Lower lobe of right lung (tissue), 2 donors: ENCODE measurements at regions not wholly inside any gene's neighbourhood (a gene's known extent, or its start where the extent isn't known, plus 50 kb on each side); places are given as distances from the start of the nearest gene placed in this dataset.

Experiments
- ATAC-seq, 2 donors: fragments of 200-7000 bp; cut with Tn5 transposase; one replicate each; pipeline ENCODE4 v1.9.1; 2020 to 2022; ENCODE audit warnings: mild to moderate bottlenecking in 2 of 2, moderate library complexity in 2 of 2
- DNase-seq: peaks from one replicate; pipeline ENCODE4 v3.0.0-alpha.2; 2020
- H3K27ac ChIP-seq: fragments of 200-600 bp; one replicate; pipeline ENCODE4 v1.8.0; 2022
- H3K27me3 ChIP-seq: fragments of 200-600 bp; one replicate; pipeline ENCODE4 v1.8.0; 2022; ENCODE audit warnings: low read depth
- H3K36me3 ChIP-seq: fragments of 200-600 bp; one replicate; pipeline ENCODE4 v1.8.0; 2022; ENCODE audit warnings: mild to moderate bottlenecking
- H3K4me1 ChIP-seq: fragments of 200-600 bp; one replicate; pipeline ENCODE4 v1.8.0; 2022
- H3K4me3 ChIP-seq: fragments of 200-600 bp; one replicate; pipeline ENCODE4 v1.8.0; 2022; ENCODE audit warnings: mild to moderate bottlenecking
- H3K9me3 ChIP-seq: fragments of 200-600 bp; one replicate; pipeline ENCODE4 v1.8.0; 2022
- intact Hi-C: fragments of 100-400 bp; cut with DNase I; formaldehyde crosslinking; loops from one replicate; pipeline ENCODE4 v1.11.0; 2022
- TF ChIP-seq, protein P1 (sequence below): fragments of 200-600 bp; IDR thresholded peaks from one replicate; pipeline ENCODE4 v1.8.0; 2022; ENCODE audit warnings: antibody characterized with exemption, mild to moderate bottlenecking
- donor health status: DM: no; HTN: yes; CAD: no; lungs with severe emphysema.

DNA sequence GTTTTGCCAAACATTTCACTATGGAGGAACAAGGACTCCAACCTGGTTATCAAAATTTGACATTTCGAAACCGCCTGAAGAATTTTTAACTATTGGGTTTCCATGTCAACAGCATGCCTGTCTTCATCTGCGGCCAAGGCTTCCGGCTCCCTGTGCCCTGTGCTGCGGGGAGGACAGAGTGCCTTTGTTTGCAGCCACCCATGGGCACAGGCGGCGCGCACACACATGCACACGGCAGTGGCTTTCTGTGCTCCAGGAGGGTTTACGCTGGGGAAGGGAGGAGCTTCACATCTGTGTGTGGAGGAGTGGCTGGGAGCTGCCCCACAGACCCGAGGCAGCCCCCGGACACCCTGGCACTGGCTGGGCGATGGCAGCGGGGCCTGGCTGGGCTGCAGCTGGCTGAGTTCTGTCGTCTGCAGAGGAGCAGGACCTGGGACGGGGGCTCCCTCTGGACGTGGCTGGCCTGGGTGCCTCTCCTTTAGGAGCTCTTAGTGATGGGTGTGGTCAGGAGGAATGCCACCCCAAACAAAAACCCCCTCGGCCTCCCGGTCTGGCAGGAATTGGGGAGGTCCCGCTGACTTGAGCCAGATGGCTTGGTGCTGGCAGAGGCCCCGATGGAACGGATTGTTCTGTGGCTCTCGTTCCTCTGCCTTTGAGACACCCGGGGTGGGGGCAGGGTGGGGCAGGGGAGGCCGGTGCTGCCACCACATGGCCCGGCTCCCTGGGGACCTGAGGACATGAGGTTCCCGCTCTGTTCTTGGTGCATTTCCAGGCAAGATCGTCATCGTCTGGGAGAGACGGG, 1290.9 kb downstream of the BRD1 start:
- H3K36me3 ChIP-seq = no peaks in the 10 kb centered on the region
- H3K27ac ChIP-seq = no peak overlapping the region
- DNase-seq = no peak
- H3K4me1 ChIP-seq = no peaks in the 10 kb centered on the region
- intact Hi-C loops = no loop called here
- H3K4me3 ChIP-seq = no peak overlapping the region
- TF ChIP-seq, protein P1, sequence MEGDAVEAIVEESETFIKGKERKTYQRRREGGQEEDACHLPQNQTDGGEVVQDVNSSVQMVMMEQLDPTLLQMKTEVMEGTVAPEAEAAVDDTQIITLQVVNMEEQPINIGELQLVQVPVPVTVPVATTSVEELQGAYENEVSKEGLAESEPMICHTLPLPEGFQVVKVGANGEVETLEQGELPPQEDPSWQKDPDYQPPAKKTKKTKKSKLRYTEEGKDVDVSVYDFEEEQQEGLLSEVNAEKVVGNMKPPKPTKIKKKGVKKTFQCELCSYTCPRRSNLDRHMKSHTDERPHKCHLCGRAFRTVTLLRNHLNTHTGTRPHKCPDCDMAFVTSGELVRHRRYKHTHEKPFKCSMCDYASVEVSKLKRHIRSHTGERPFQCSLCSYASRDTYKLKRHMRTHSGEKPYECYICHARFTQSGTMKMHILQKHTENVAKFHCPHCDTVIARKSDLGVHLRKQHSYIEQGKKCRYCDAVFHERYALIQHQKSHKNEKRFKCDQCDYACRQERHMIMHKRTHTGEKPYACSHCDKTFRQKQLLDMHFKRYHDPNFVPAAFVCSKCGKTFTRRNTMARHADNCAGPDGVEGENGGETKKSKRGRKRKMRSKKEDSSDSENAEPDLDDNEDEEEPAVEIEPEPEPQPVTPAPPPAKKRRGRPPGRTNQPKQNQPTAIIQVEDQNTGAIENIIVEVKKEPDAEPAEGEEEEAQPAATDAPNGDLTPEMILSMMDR = no peak
- no peaks in the 10 kb centered on the region for H3K9me3 ChIP-seq
- ATAC-seq = peak; percentile 10 to 33
- H3K27me3 ChIP-seq = no peaks in the 10 kb centered on the region

- TF ChIP-seq, protein P1 = no peak
- no peak overlapping the region for H3K4me3 ChIP-seq
- H3K9me3 ChIP-seq = no peaks in the 10 kb centered on the region
- H3K36me3 ChIP-seq = no peaks in the 10 kb centered on the region
- intact Hi-C loops = no loop called here
- ATAC-seq (no peak), DNase-seq (no peak)
- H3K27me3 ChIP-seq = no peaks in the 10 kb centered on the region
- H3K27ac ChIP-seq = no peak overlapping the region
- H3K4me1 ChIP-seq = no peaks in the 10 kb centered on the region
Observed at GRCh38 chr22:48535868-48536540, 1291.7 kb downstream of the BRD1 start.

GRCh38 chr22:48534395-48534958, 1293.2 kb downstream of the BRD1 start:
- H3K27me3 ChIP-seq = no peaks in the 10 kb centered on the region
- H3K27ac ChIP-seq = no peak overlapping the region
- H3K4me1 ChIP-seq = no peaks in the 10 kb centered on the region
- DNase-seq = no peak
- H3K9me3 ChIP-seq = no peaks in the 10 kb centered on the region
- no peak overlapping the region for H3K4me3 ChIP-seq
- no peaks in the 10 kb centered on the region for H3K36me3 ChIP-seq
- intact Hi-C loops = no loop called here
- ATAC-seq = peak; percentile 7 to 15
- TF ChIP-seq, protein P1 = no peak

DNA sequence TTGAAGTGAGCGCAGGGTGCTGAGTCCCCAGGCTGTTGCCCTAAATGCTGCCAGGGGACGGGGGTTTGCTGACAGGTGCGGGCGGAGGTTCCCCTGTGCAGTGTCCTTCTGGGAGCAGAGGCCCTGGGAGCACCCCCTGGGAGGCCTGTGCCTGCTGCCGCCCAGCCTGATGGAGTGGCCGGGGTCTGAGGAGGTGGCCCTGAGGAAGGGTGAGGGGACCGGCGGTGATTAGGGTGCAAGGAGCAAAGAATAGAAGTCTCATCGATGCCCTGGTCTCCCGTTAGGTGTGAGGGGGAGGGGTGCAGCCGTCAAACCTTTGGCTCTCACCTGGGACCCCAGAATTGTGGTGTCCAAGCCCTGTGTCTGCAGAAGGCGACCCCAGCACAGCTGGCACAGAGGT, 1294.7 kb downstream of the BRD1 start:
- Histone ChIP-seq H3K4me1 (no peaks in the 10 kb centered on the region), H3K4me3 (no peak overlapping the region), H3K9me3 (no peaks in the 10 kb centered on the region), H3K27ac (no peak overlapping the region), H3K36me3 (no peaks in the 10 kb centered on the region), H3K27me3 (no peaks in the 10 kb centered on the region)
- intact Hi-C loops = no loop called here
- DNase-seq = no peak
- no peak for ATAC-seq
- TF ChIP-seq, protein P1 = no peak

GRCh38 chr22:48531761-48532435, 1295.8 kb downstream of the BRD1 start:
- TF ChIP-seq, protein P1 = no peak
- Histone ChIP-seq H3K36me3 (no peaks in the 10 kb centered on the region), H3K4me3 (no peak overlapping the region), H3K4me1 (no peaks in the 10 kb centered on the region), H3K27ac (no peak overlapping the region), H3K27me3 (no peaks in the 10 kb centered on the region), H3K9me3 (no peaks in the 10 kb centered on the region)
- intact Hi-C loops = no loop called here
- no peak for ATAC-seq
- no peak for DNase-seq
